ENCODE measurements at regions not wholly inside any gene's neighbourhood (a gene's known extent, or its start where the extent isn't known, plus 50 kb on each side); places are given as distances from the start of the nearest gene placed in this dataset.

- Mint-ChIP-seq H3K36me3 (ENCODE audit: low read depth) (no peaks in the 10 kb centered on the region), H3K4me3 (no peak overlapping the region), H3K27me3 (ENCODE audit: insufficient read depth) (no peaks in the 10 kb centered on the region), H3K4me1 (no peaks in the 10 kb centered on the region), H3K9me3 (no peaks in the 10 kb centered on the region), H3K27ac (no peak overlapping the region)
- no peak for DNase-seq
- no peak overlapping the region for H3K9ac ChIP-seq (ENCODE audit: extremely low read depth, low read length, poor library complexity, severe bottlenecking)
- H3K27ac ChIP-seq (ENCODE audit: low read depth, low read length) = no peak overlapping the region
- H3K4me3 ChIP-seq (ENCODE audit: low read length) = no peak overlapping the region
- H3K36me3 ChIP-seq (ENCODE audit: control insufficient read depth, insufficient read depth, low read length) = no peaks in the 10 kb centered on the region
- 100% methylated on average over 1 of the region's 1 CpG; no CpG with 5 or more reads in 1 of the 2 experiments for WGBS, 2 experiments (ENCODE audit: insufficient coverage in 1 of 2, insufficient read length in 1 of 2)
- H3K4me1 ChIP-seq (ENCODE audit: control insufficient read depth, insufficient read depth, low read length) = no peaks in the 10 kb centered on the region
- TF ChIP-seq, protein P1, sequence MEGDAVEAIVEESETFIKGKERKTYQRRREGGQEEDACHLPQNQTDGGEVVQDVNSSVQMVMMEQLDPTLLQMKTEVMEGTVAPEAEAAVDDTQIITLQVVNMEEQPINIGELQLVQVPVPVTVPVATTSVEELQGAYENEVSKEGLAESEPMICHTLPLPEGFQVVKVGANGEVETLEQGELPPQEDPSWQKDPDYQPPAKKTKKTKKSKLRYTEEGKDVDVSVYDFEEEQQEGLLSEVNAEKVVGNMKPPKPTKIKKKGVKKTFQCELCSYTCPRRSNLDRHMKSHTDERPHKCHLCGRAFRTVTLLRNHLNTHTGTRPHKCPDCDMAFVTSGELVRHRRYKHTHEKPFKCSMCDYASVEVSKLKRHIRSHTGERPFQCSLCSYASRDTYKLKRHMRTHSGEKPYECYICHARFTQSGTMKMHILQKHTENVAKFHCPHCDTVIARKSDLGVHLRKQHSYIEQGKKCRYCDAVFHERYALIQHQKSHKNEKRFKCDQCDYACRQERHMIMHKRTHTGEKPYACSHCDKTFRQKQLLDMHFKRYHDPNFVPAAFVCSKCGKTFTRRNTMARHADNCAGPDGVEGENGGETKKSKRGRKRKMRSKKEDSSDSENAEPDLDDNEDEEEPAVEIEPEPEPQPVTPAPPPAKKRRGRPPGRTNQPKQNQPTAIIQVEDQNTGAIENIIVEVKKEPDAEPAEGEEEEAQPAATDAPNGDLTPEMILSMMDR (conservative IDR thresholded peaks at IDR 0.05) = no peak
- no peaks in the 10 kb centered on the region for H3K9me3 ChIP-seq (ENCODE audit: control insufficient read depth, low read length)
- no peaks in the 10 kb centered on the region for H3K27me3 ChIP-seq (ENCODE audit: control insufficient read depth, insufficient read depth, low read length, poor library complexity, severe bottlenecking)
Observed at GRCh38 chrX:96474741-96475125, 209.9 kb upstream of the DIAPH2 start.

- Mint-ChIP-seq H3K36me3 (ENCODE audit: low read depth) (no peaks in the 10 kb centered on the region), H3K27me3 (ENCODE audit: insufficient read depth) (no peaks in the 10 kb centered on the region), H3K4me1 (peaks cover 5% of the 10 kb centered on the region), H3K27ac (no peak overlapping the region), H3K9me3 (no peaks in the 10 kb centered on the region), H3K4me3 (no peak overlapping the region)
- Histone ChIP-seq H3K27ac (ENCODE audit: low read depth, low read length) (no peak overlapping the region), H3K4me3 (ENCODE audit: low read length) (no peak overlapping the region), H3K36me3 (ENCODE audit: control insufficient read depth, insufficient read depth, low read length) (no peaks in the 10 kb centered on the region), H3K9me3 (ENCODE audit: control insufficient read depth, low read length) (no peaks in the 10 kb centered on the region), H3K4me1 (ENCODE audit: control insufficient read depth, insufficient read depth, low read length) (no peaks in the 10 kb centered on the region), H3K27me3 (ENCODE audit: control insufficient read depth, insufficient read depth, low read length, poor library complexity, severe bottlenecking) (no peaks in the 10 kb centered on the region), H3K9ac (ENCODE audit: extremely low read depth, low read length, poor library complexity, severe bottlenecking) (no peak overlapping the region)
- DNase-seq = no peak
- TF ChIP-seq, protein P1 (conservative IDR thresholded peaks at IDR 0.05) = no peak
- 93% methylated on average over 2 of the region's 5 CpGs; no CpG with 5 or more reads in 1 of the 2 experiments for WGBS, 2 experiments (ENCODE audit: insufficient coverage in 1 of 2, insufficient read length in 1 of 2)
Observed at GRCh38 chrX:96480081-96480480, 204.6 kb upstream of the DIAPH2 start.

DNA sequence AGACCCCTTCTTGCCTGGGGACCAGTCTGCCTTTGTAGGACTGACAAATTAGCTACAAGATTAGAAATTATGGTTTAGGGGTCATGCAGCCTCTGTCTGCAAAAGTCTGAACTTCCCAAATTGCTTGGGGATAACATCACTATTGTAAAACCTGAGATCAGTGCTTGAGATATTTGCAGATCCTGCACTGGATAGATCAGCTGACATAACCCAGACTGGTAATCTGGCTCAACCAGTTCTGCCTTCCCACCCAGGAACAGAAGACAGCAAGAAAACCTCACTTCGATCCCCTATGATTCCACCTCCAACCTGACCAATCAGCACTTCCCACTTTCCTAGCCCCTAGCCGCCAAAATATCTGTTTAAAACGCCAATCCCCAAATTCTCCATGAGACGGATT lies 202.8 kb upstream of the DIAPH2 start:
- H3K9me3 Mint-ChIP-seq = peaks cover under 1% of the 10 kb centered on the region
- H3K36me3 ChIP-seq (ENCODE audit: control insufficient read depth, insufficient read depth, low read length) = no peaks in the 10 kb centered on the region
- H3K4me3 Mint-ChIP-seq = no peak overlapping the region
- H3K9me3 ChIP-seq (ENCODE audit: control insufficient read depth, low read length) = no peaks in the 10 kb centered on the region
- DNase-seq = no peak
- no peak overlapping the region for H3K27ac Mint-ChIP-seq
- WGBS, 2 experiments (ENCODE audit: insufficient coverage in 1 of 2, insufficient read length in 1 of 2) = 90 to 100% methylated on average over 1 to 4 of the region's 4 CpGs
- no peak overlapping the region for H3K4me3 ChIP-seq (ENCODE audit: low read length)
- no peaks in the 10 kb centered on the region for H3K4me1 ChIP-seq (ENCODE audit: control insufficient read depth, insufficient read depth, low read length)
- peaks cover 5% of the 10 kb centered on the region for H3K4me1 Mint-ChIP-seq
- H3K27me3 Mint-ChIP-seq (ENCODE audit: insufficient read depth) = no peaks in the 10 kb centered on the region
- H3K36me3 Mint-ChIP-seq (ENCODE audit: low read depth) = no peaks in the 10 kb centered on the region
- H3K27ac ChIP-seq (ENCODE audit: low read depth, low read length) = no peak overlapping the region
- H3K9ac ChIP-seq (ENCODE audit: extremely low read depth, low read length, poor library complexity, severe bottlenecking) = no peak overlapping the region
- TF ChIP-seq, protein P1 (conservative IDR thresholded peaks at IDR 0.05) = no peak
- H3K27me3 ChIP-seq (ENCODE audit: control insufficient read depth, insufficient read depth, low read length, poor library complexity, severe bottlenecking) = no peaks in the 10 kb centered on the region

Measured in endodermal cell (in vitro differentiated cells).